ENCODE measurements at regions not wholly inside any gene's neighbourhood (a gene's known extent, or its start where the extent isn't known, plus 50 kb on each side); places are given as distances from the start of the nearest gene placed in this dataset.

- H3K9me3 ChIP-seq (replicated peaks) = no peaks in the 10 kb centered on the region
- no peaks in the 10 kb centered on the region for H3K36me3 ChIP-seq
- H3K4me3 ChIP-seq = no peak overlapping the region
- no peak for DNase-seq (ENCODE audit: low read depth in 1 of 2, low spot score in 2 of 2)
- H3K27ac ChIP-seq = no peak overlapping the region
- H3K4me1 ChIP-seq (replicated peaks) = no peaks in the 10 kb centered on the region
- no peaks in the 10 kb centered on the region for H3K27me3 ChIP-seq (replicated peaks)
Measured at GRCh38 chr3:71896751-71897150, 111.8 kb upstream of the PROK2 start.

DNA sequence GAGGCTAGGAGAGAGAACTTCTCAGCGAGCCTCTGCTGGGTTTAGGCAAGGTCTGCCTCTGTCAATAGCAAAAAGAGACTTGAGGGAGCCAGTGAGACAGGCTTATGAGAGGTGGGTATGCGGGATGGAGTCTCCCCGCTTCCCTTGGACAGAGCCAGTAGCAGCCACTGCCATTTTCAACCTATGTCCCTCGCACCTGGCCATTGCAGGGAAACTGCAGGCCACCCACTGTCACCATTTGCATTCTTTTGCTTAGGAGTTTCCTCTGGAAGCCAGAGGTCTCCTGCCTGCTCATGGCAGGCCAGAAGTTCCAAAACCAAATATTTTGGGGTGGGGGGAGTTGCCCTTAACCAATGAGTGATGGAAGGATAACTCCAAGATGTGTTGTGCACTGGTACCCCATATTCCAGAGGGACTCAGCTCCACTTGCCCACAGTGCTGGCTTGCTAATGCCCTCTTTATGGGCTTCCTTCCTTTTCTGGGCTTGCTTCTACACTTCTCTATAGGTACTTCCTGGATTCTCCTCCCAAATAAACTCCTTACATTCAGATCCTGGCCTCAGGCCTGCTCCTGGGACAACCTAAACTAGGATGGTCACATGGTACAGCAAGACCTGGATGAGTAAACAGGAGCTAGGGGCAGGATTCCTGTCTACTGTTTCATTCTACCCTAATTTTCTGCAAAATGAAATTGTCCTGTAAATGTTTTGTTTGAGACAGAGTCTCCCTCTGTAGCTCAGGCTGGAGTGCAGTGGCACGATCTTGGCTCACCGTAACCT, 108.9 kb upstream of the PROK2 start:
- DNase-seq (ENCODE audit: low read depth in 1 of 2, low spot score in 2 of 2) = no peak
- Histone ChIP-seq H3K27me3 (replicated peaks) (no peaks in the 10 kb centered on the region), H3K4me3 (no peak overlapping the region), H3K27ac (no peak overlapping the region), H3K4me1 (replicated peaks) (no peaks in the 10 kb centered on the region), H3K36me3 (no peaks in the 10 kb centered on the region), H3K9me3 (replicated peaks) (no peaks in the 10 kb centered on the region)

DNA sequence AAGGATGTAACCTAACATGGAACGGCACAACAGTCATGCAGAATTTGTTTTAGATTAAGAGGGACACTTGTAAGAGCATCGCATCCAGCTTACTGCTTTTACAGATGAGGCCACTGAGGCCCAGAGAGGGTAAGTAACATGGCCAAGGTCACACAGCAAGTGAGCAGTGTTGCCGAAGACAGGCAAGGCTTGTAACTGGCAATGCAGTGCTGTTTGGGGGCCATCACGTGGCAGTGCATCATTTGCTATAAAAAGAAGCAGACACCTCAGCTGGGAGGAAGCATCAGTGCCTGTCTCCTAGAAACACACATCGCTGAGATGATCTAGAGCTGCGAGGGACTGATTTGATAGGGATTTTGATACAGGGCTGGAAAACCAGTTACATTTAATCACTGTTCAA, 108.2 kb upstream of the PROK2 start:
- no peaks in the 10 kb centered on the region for H3K9me3 ChIP-seq (replicated peaks)
- no peak for DNase-seq (ENCODE audit: low read depth in 1 of 2, low spot score in 2 of 2)
- H3K4me3 ChIP-seq = no peak overlapping the region
- H3K4me1 ChIP-seq (replicated peaks) = no peaks in the 10 kb centered on the region
- H3K36me3 ChIP-seq = no peaks in the 10 kb centered on the region
- no peaks in the 10 kb centered on the region for H3K27me3 ChIP-seq (replicated peaks)
- no peak overlapping the region for H3K27ac ChIP-seq

GRCh38 chr3:71891483-71891882, 106.5 kb upstream of the PROK2 start:
- Histone ChIP-seq H3K9me3 (replicated peaks) (no peaks in the 10 kb centered on the region), H3K4me1 (replicated peaks) (no peaks in the 10 kb centered on the region), H3K4me3 (no peak overlapping the region), H3K36me3 (no peaks in the 10 kb centered on the region), H3K27ac (no peak overlapping the region), H3K27me3 (replicated peaks) (no peaks in the 10 kb centered on the region)
- DNase-seq (ENCODE audit: low read depth in 1 of 2, low spot score in 2 of 2) = no peak

- Histone ChIP-seq H3K27ac (no peak overlapping the region), H3K4me1 (replicated peaks) (no peaks in the 10 kb centered on the region), H3K36me3 (no peaks in the 10 kb centered on the region), H3K27me3 (replicated peaks) (no peaks in the 10 kb centered on the region), H3K9me3 (replicated peaks) (no peaks in the 10 kb centered on the region), H3K4me3 (no peak overlapping the region)
- DNase-seq (ENCODE audit: low read depth in 1 of 2, low spot score in 2 of 2) = no peak
Measured at GRCh38 chr3:71890356-71890931, 105.5 kb upstream of the PROK2 start.

GRCh38 chr3:71887256-71887655, 102.3 kb upstream of the PROK2 start:
- Histone ChIP-seq H3K36me3 (no peaks in the 10 kb centered on the region), H3K4me1 (replicated peaks) (no peaks in the 10 kb centered on the region), H3K9me3 (replicated peaks) (no peaks in the 10 kb centered on the region), H3K4me3 (no peak overlapping the region), H3K27ac (no peak overlapping the region), H3K27me3 (replicated peaks) (0 out of 2 replicates have a peak, but pooled peaks cover 4% of the 10 kb centered on the region)
- no peak for DNase-seq (ENCODE audit: low read depth in 1 of 2, low spot score in 2 of 2)

DNA sequence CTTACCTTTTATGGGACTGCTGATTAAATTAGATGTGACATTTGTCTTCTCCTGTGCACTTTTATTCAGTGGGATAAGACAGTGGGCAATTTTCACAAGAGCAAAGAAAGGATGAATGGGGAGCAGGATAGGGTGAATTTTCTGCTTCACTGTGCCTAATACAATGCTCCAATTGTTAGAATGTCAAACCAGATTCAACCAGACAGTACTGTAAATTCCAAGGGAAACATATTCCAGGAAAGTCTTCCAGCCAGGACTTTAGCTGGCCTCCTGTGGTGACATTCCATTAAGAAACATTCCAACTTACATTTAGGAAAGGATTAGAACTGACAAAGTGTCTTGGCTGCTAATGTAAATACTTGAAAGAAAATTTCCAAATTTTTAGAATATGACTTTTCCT, 100.1 kb upstream of the PROK2 start:
- no peaks in the 10 kb centered on the region for H3K4me1 ChIP-seq (replicated peaks)
- no peaks in the 10 kb centered on the region for H3K36me3 ChIP-seq
- 0 out of 2 replicates have a peak, but pooled peaks cover 4% of the 10 kb centered on the region for H3K27me3 ChIP-seq (replicated peaks)
- no peak for DNase-seq (ENCODE audit: low read depth in 1 of 2, low spot score in 2 of 2)
- H3K4me3 ChIP-seq = no peak overlapping the region
- no peak overlapping the region for H3K27ac ChIP-seq
- H3K9me3 ChIP-seq (replicated peaks) = no peaks in the 10 kb centered on the region

GRCh38 chr3:71881732-71882131, 96.8 kb upstream of the PROK2 start:
- Histone ChIP-seq H3K4me1 (replicated peaks) (no peaks in the 10 kb centered on the region; the same call in 1 of the 2 replicates), H3K36me3 (no peaks in the 10 kb centered on the region), H3K9me3 (replicated peaks) (no peaks in the 10 kb centered on the region), H3K27ac (no peak overlapping the region), H3K27me3 (replicated peaks) (0 out of 2 replicates have a peak, but pooled peaks cover 4% of the 10 kb centered on the region), H3K4me3 (no peak overlapping the region)
- no peak for DNase-seq (ENCODE audit: low read depth in 1 of 2, low spot score in 2 of 2)

- Histone ChIP-seq H3K9me3 (replicated peaks) (no peaks in the 10 kb centered on the region), H3K4me3 (no peak overlapping the region), H3K27ac (no peak overlapping the region), H3K36me3 (no peaks in the 10 kb centered on the region), H3K27me3 (replicated peaks) (0 out of 2 replicates have a peak, but pooled peaks cover 4% of the 10 kb centered on the region), H3K4me1 (replicated peaks) (peaks cover 3% of the 10 kb centered on the region; the same call in 1 of the 2 replicates)
- no peak for DNase-seq (ENCODE audit: low read depth in 1 of 2, low spot score in 2 of 2)
Measured at GRCh38 chr3:71881041-71881440, 96.1 kb upstream of the PROK2 start.

DNA sequence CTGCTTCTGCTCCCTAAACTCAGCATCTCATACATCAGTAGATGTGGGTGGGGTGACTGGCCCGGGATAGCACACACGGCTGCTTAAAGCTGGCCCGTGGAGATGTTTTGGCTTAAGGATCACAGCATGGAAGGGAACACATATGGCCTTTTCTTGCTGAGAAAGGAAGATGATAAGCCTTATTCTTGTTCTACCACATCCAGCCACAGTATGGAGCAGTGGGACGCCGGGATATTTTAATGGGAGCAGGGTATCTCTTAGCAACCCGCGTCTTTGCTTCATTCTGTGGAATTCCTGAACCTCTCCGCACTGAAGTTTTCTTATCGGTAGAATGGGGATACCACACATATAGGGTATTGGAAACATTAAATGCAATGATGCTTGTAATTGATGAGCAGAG, 94.1 kb upstream of the PROK2 start:
- no peak for DNase-seq (ENCODE audit: low read depth in 1 of 2, low spot score in 2 of 2)
- no peaks in the 10 kb centered on the region for H3K36me3 ChIP-seq
- H3K27ac ChIP-seq = no peak overlapping the region
- no peak overlapping the region for H3K4me3 ChIP-seq
- peaks cover 4% of the 10 kb centered on the region; the same call in 1 of the 2 replicates for H3K4me1 ChIP-seq (replicated peaks)
- H3K27me3 ChIP-seq (replicated peaks) = 0 out of 2 replicates have a peak, but pooled peaks cover 4% of the 10 kb centered on the region
- H3K9me3 ChIP-seq (replicated peaks) = no peaks in the 10 kb centered on the region

- DNase-seq (ENCODE audit: low read depth in 1 of 2, low spot score in 2 of 2) = no peak
- no peaks in the 10 kb centered on the region for H3K9me3 ChIP-seq (replicated peaks)
- no peaks in the 10 kb centered on the region for H3K36me3 ChIP-seq
- H3K4me1 ChIP-seq (replicated peaks) = peaks cover 13% of the 10 kb centered on the region
- no peaks in the 10 kb centered on the region for H3K27me3 ChIP-seq (replicated peaks)
- H3K27ac ChIP-seq = no peak overlapping the region
- no peak overlapping the region for H3K4me3 ChIP-seq
Measured at GRCh38 chr3:71876135-71877105, 91.5 kb upstream of the PROK2 start.

DNA sequence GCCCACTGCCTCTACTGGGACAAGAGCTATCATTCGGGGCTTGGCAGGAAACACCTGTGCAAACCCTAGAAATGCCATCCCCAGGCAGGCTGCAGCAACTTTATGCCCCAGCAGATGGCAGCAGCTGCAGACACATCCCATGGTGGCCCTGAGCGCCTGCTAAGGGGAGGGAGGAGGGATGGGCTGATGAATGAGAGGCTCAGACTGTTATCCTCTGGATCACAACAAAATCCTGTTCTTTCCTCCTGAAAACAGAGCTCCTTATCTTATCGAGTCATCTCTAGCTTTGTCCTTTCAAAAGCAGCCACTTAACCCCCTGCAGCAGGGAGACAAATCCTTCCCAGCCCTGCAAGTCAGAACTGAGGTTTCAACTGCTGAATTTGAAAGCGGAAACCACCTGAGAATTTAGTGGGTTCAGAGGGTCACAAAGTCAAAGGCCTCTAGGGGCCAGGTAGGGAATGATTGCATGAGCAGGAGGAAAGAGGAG, 90.6 kb upstream of the PROK2 start:
- H3K36me3 ChIP-seq = no peaks in the 10 kb centered on the region
- H3K4me3 ChIP-seq = no peak overlapping the region
- H3K27ac ChIP-seq = no peak overlapping the region
- H3K9me3 ChIP-seq (replicated peaks) = no peaks in the 10 kb centered on the region
- no peaks in the 10 kb centered on the region for H3K27me3 ChIP-seq (replicated peaks)
- peaks cover 13% of the 10 kb centered on the region for H3K4me1 ChIP-seq (replicated peaks)
- peak; percentile 60 to 70 for DNase-seq (ENCODE audit: low read depth in 1 of 2, low spot score in 2 of 2)

DNA sequence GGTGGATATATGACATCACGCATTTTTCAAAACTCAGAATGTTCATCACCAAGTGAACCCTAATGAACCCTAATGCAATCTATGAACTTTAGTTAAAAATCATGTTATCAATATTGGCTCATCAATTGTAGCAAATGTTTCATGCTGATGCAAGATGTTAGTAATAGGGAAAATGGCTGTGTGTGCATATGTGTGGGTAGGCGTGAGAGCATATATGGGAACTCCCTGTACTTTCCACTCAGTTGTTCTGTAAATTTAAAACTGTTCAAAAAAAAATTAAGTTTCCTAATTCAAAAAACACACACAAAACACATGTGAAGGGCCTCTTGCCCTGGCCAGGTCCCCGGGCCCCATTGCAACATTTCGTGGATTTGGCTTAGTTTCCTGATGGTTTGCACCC, 89.7 kb upstream of the PROK2 start:
- Histone ChIP-seq H3K36me3 (no peaks in the 10 kb centered on the region), H3K9me3 (replicated peaks) (no peaks in the 10 kb centered on the region), H3K4me1 (replicated peaks) (peaks cover 13% of the 10 kb centered on the region), H3K27ac (no peak overlapping the region), H3K4me3 (no peak overlapping the region), H3K27me3 (replicated peaks) (0 out of 2 replicates have a peak, but pooled peaks cover 4% of the 10 kb centered on the region)
- DNase-seq (ENCODE audit: low read depth in 1 of 2, low spot score in 2 of 2) = no peak

Measured in SJSA1 (cell line).